H9 (cell line): ENCODE measurements at regions not wholly inside any gene's neighbourhood (a gene's known extent, or its start where the extent isn't known, plus 50 kb on each side); places are given as distances from the start of the nearest gene placed in this dataset.

Experiments
- DNase-seq: peaks from one replicate; pipeline ENCODE4 v3.0.0-alpha.2; 2017
- H2AFZ ChIP-seq: one replicate; pipeline ENCODE4 v1.6.1; 2013; ENCODE audit warnings: mild to moderate bottlenecking, low read length, control low read depth, moderate library complexity
- H2AK5ac ChIP-seq: 2 replicates; pipeline ENCODE4 v1.6.1; 2013; ENCODE audit warnings: low read length, control low read depth, mixed read lengths; ENCODE audit not compliant: insufficient read length
- H2BK120ac ChIP-seq: one replicate; pipeline ENCODE4 v1.6.1; 2013; ENCODE audit warnings: low read depth, mild to moderate bottlenecking, low read length, control low read depth, inconsistent platforms; ENCODE audit not compliant: poor library complexity, severe bottlenecking
- H2BK12ac ChIP-seq: 2 replicates; pipeline ENCODE4 v1.6.1; 2013; ENCODE audit warnings: low read length, control low read depth, mixed read lengths, low read depth; ENCODE audit not compliant: insufficient read length
- H2BK15ac ChIP-seq: 2 replicates; pipeline ENCODE4 v1.6.1; 2013; ENCODE audit warnings: low read depth, low read length, control low read depth
- H2BK20ac ChIP-seq: one replicate; pipeline ENCODE4 v1.6.1; 2013; ENCODE audit warnings: low read depth, mild to moderate bottlenecking, low read length, control low read depth, inconsistent platforms; ENCODE audit not compliant: poor library complexity, severe bottlenecking
- H2BK5ac ChIP-seq: 2 replicates; pipeline ENCODE4 v1.6.1; 2013; ENCODE audit warnings: low read length, control low read depth, mixed read lengths; ENCODE audit not compliant: insufficient read length
- H3K14ac ChIP-seq: 2 replicates; pipeline ENCODE4 v1.6.1; 2013; ENCODE audit warnings: low read length, control low read depth; ENCODE audit not compliant: insufficient read depth
- H3K18ac ChIP-seq: 2 replicates; pipeline ENCODE4 v1.6.1; 2013; ENCODE audit warnings: low read depth, mild to moderate bottlenecking, mixed read lengths, low read length, control low read depth; ENCODE audit not compliant: insufficient read length
- H3K23ac ChIP-seq: 2 replicates; pipeline ENCODE4 v1.6.1; 2013; ENCODE audit warnings: low read length, control low read depth, mixed read lengths, low read depth; ENCODE audit not compliant: insufficient read length
- H3K23me2 ChIP-seq: 2 replicates; pipeline ENCODE4 v1.6.1; 2013; ENCODE audit warnings: low read depth, mild to moderate bottlenecking, mixed read lengths, low read length, control low read depth; ENCODE audit not compliant: insufficient read length, poor library complexity, severe bottlenecking
- H3K27ac ChIP-seq: 2 replicates; pipeline ENCODE4 v1.5.1; 2013; ENCODE audit warnings: low read length, control low read depth, mixed read lengths, low read depth; ENCODE audit not compliant: insufficient read length
- H3K27me3 ChIP-seq: 2 replicates; pipeline ENCODE4 v1.6.1; 2013; ENCODE audit warnings: low read length, control low read depth, inconsistent platforms; ENCODE audit not compliant: insufficient read depth
- H3K4ac ChIP-seq: 2 replicates; pipeline ENCODE4 v1.6.1; 2013; ENCODE audit warnings: low read depth, mild to moderate bottlenecking, control low read depth, inconsistent platforms, low read length, moderate library complexity
- H3K4me1 ChIP-seq: 2 replicates; pipeline ENCODE4 v1.6.1; 2013; ENCODE audit warnings: low read length, control low read depth, inconsistent platforms; ENCODE audit not compliant: insufficient read depth
- H3K4me2 ChIP-seq: 2 replicates; pipeline ENCODE4 v1.6.1; 2013; ENCODE audit warnings: low read length, control low read depth, mixed read lengths; ENCODE audit not compliant: insufficient read length, insufficient read depth
- H3K56ac ChIP-seq: 2 replicates; pipeline ENCODE4 v1.6.1; 2013; ENCODE audit warnings: low read depth, mild to moderate bottlenecking, mixed read lengths, low read length, control low read depth; ENCODE audit not compliant: insufficient read length
- H3K79me1 ChIP-seq: 2 replicates; pipeline ENCODE4 v1.6.1; 2013; ENCODE audit warnings: low read depth, mild to moderate bottlenecking, moderate library complexity, low read length, control low read depth, inconsistent platforms; ENCODE audit not compliant: insufficient read depth, poor library complexity, severe bottlenecking
- H3K79me2 ChIP-seq: 2 replicates; pipeline ENCODE4 v1.6.1; 2013; ENCODE audit warnings: low read length, control low read depth, inconsistent platforms; ENCODE audit not compliant: insufficient read depth
- H3K9ac ChIP-seq: 2 replicates; pipeline ENCODE4 v1.6.1; 2013; ENCODE audit warnings: low read length, control low read depth, mixed read lengths; ENCODE audit not compliant: insufficient read length; ENCODE audit errors: extremely low read depth
- H3K9me3 ChIP-seq: one replicate; pipeline ENCODE4 v1.6.1; 2013; ENCODE audit warnings: low read depth, low read length, inconsistent platforms; ENCODE audit not compliant: control insufficient read depth
- H3T11ph ChIP-seq: one replicate; pipeline ENCODE4 v1.6.1; 2013; ENCODE audit warnings: mild to moderate bottlenecking, low read length, control low read depth, inconsistent platforms
- H4K20me1 ChIP-seq: one replicate; pipeline ENCODE4 v1.6.1; 2013; ENCODE audit not compliant: control insufficient read depth, insufficient read length, insufficient read depth
- H4K5ac ChIP-seq: 2 replicates; pipeline ENCODE4 v1.6.1; 2013; ENCODE audit warnings: low read depth, mild to moderate bottlenecking, mixed read lengths, low read length, control low read depth; ENCODE audit not compliant: insufficient read length
- H4K8ac ChIP-seq: replicated peaks from 2 replicates; pipeline ENCODE4 v1.6.1; 2013; ENCODE audit warnings: low read length, control low read depth, mixed read lengths, low read depth; ENCODE audit not compliant: insufficient read length
- H4K91ac ChIP-seq: 2 replicates; pipeline ENCODE4 v1.6.1; 2013; ENCODE audit warnings: low read depth, mild to moderate bottlenecking, moderate library complexity, mixed read lengths, low read length, control low read depth; ENCODE audit not compliant: insufficient read length
- H3K27ac Mint-ChIP-seq, 3 experiments: 2 replicates in 2 of 3; 3 replicates in 1 of 3; pipeline ENCODE4 v1.8.0; 2020 to 2021; ENCODE audit warnings: mixed read lengths in 3 of 3, mild to moderate bottlenecking in 1 of 3, moderate library complexity in 1 of 3
- H3K27me3 Mint-ChIP-seq: 2 replicates; pipeline ENCODE4 v1.8.0; 2021; ENCODE audit warnings: low read depth, mild to moderate bottlenecking, moderate library complexity, mixed read lengths
- H3K36me3 Mint-ChIP-seq, 3 experiments: 2 replicates in 2 of 3; 3 replicates in 1 of 3; pipeline ENCODE4 v1.8.0; 2020 to 2021; ENCODE audit warnings: low read depth in 3 of 3, mixed read lengths in 3 of 3; ENCODE audit not compliant: insufficient read depth in 1 of 3
- H3K4me1 Mint-ChIP-seq, 2 experiments: 2 replicates each; pipeline ENCODE4 v1.8.0; 2020; ENCODE audit warnings: mixed read lengths in 2 of 2
- H3K4me3 Mint-ChIP-seq, 2 experiments: 2 replicates in 1 of 2; 3 replicates in 1 of 2; pipeline ENCODE4 v1.8.0; 2020 to 2021; ENCODE audit warnings: mild to moderate bottlenecking in 2 of 2, mixed read lengths in 2 of 2, moderate library complexity in 1 of 2
- H3K9me3 Mint-ChIP-seq, 2 experiments: 2 replicates in 1 of 2; 3 replicates in 1 of 2; pipeline ENCODE4 v1.8.0; 2020; ENCODE audit warnings: mild to moderate bottlenecking in 2 of 2, mixed read lengths in 2 of 2, moderate library complexity in 1 of 2
- CTCF ChIP-seq: fragments of 200-600 bp; sonication (generic); conservative IDR thresholded peaks from 3 replicates; pipeline ENCODE4 v1.8.0; 2021; ENCODE audit warnings: antibody characterized with exemption, mild to moderate bottlenecking
- WGBS: extraction: QIAGEN DNeasy Blood & Tissue Kit; methylation state at CpG from one replicate; pipeline ENCODE4 v1.1.7; 2013; ENCODE audit warnings: missing lambda C conversion rate, low lambda C conversion rate, mixed read lengths; ENCODE audit not compliant: insufficient read length; ENCODE audit errors: extremely low coverage; 5-methylcytosine and 5-hydroxymethylcytosine counted together

GRCh38 chr7:68706291-68706690 is 892.0 kb upstream of the AUTS2 start:
- no peak overlapping the region; a peak in 1 of 7 replicates for H3K27ac Mint-ChIP-seq
- H3K9ac ChIP-seq: no peak overlapping the region
- no peak overlapping the region for H3K56ac ChIP-seq

More at GRCh38 chr7:68706291-68706690, 892.0 kb upstream of the AUTS2 start:
- H3K9me3 ChIP-seq: no peaks in the 10 kb centered on the region
- H3K4ac ChIP-seq: no peak overlapping the region
- H3K4me1 ChIP-seq: no peaks in the 10 kb centered on the region
- no peak overlapping the region for H2BK20ac ChIP-seq
- no peaks in the 10 kb centered on the region for H3K79me1 ChIP-seq
- H3K27me3 Mint-ChIP-seq: peaks cover 2% of the 10 kb centered on the region; the same call in 1 of the 2 replicates
- H4K20me1 ChIP-seq: no peaks in the 10 kb centered on the region
- H3K9me3 Mint-ChIP-seq: peaks cover 6% of the 10 kb centered on the region in 2 experiments; a peak in 4 of 5 replicates
- H3K4me3 Mint-ChIP-seq: no peak overlapping the region
- H3K27me3 ChIP-seq: no peaks in the 10 kb centered on the region
- no peak overlapping the region for H2BK120ac ChIP-seq
- TF ChIP-seq CTCF: no peak
- no peak overlapping the region for H2AFZ ChIP-seq
- H4K8ac ChIP-seq: no peak overlapping the region
- H3K4me1 Mint-ChIP-seq: no peaks in the 10 kb centered on the region
- H2BK5ac ChIP-seq: no peak overlapping the region
- no peak for DNase-seq
- H3K23me2 ChIP-seq: no peaks in the 10 kb centered on the region
- no peak overlapping the region for H3K23ac ChIP-seq
- no peak overlapping the region for H3K27ac ChIP-seq
- H3K14ac ChIP-seq: no peak overlapping the region
- H3K79me2 ChIP-seq: no peaks in the 10 kb centered on the region
- H2BK15ac ChIP-seq: no peak overlapping the region
- H4K91ac ChIP-seq: no peak overlapping the region
- H3T11ph ChIP-seq: no peak overlapping the region
- WGBS: no CpG with 5 or more reads among the region's 5 CpGs
- H2BK12ac ChIP-seq: no peak overlapping the region
- no peak overlapping the region for H3K4me2 ChIP-seq
- no peak overlapping the region for H2AK5ac ChIP-seq
- no peak overlapping the region for H3K18ac ChIP-seq
- H4K5ac ChIP-seq: no peak overlapping the region
- H3K36me3 Mint-ChIP-seq: peaks cover 0 to 4% (median 2%) of the 10 kb centered on the region in 3 experiments; a peak in 1 of 7 replicates
